Smooth muscle cell of the brain vasculature (primary cell): ENCODE measurements at regions not wholly inside any gene's neighbourhood (a gene's known extent, or its start where the extent isn't known, plus 50 kb on each side); places are given as distances from the start of the nearest gene placed in this dataset.
"Not testable (repeated sequence)": the region's sequence is repeated elsewhere in the genome, so short reads cannot be mapped to it uniquely, and the experiment has no call there.

ENCODE experiments used
- DNase-seq: peaks from one replicate; pipeline ENCODE4 v3.0.0-alpha.2; 2012; ENCODE audit warnings: low read depth, low spot score

- no peak for DNase-seq
Observed at GRCh38 chr21:28135646-28136045, 857.0 kb downstream of the LTN1 start.

- DNase-seq, result no peak
Observed at GRCh38 chr21:28133116-28133515, 859.6 kb downstream of the LTN1 start.

DNA sequence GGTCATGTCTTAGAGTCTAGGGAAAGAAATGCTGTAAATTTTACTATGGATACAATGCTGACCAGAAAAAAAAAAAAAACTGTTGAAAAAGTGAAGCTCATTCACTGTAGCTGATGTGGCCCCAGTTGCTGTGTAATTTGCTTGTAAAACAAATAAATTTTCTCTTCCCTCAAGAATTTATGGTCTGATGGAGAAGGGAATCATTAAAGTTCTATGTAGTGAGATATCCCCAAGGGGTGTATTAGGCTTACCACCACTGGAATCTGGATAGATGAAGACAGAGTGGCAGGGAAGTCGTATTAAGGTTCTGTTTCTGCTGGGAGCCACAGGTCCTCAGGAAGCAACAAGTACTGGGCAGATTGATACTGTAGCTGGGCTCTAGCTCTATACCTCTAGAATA is 860.0 kb downstream of the LTN1 start:
- no peak for DNase-seq

- no peak for DNase-seq
Observed at GRCh38 chr21:28127175-28127785, 865.4 kb downstream of the LTN1 start.

GRCh38 chr21:28126521-28127174 is 866.0 kb downstream of the LTN1 start:
- no peak for DNase-seq

- DNase-seq, result no peak
Observed at GRCh38 chr21:28124541-28124940, 868.1 kb downstream of the LTN1 start.

DNA sequence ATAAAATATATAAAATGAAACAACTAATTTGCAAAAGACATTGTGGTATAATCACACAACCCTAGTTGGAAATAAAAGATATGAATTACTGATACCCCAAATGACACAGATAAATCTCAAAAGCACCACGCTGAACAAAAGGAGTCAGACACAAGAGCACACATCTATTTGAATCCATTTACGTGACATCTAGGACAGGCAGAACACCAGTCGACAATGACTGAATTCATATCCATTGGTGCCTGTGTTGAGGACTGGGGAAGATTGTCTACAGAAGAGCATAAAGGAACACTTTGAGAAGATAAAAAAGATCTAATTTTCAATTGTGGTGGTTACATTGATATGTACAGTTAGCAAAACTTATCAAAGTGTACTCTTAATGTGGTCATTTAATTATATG is 874.1 kb downstream of the LTN1 start:
- no peak for DNase-seq

DNA sequence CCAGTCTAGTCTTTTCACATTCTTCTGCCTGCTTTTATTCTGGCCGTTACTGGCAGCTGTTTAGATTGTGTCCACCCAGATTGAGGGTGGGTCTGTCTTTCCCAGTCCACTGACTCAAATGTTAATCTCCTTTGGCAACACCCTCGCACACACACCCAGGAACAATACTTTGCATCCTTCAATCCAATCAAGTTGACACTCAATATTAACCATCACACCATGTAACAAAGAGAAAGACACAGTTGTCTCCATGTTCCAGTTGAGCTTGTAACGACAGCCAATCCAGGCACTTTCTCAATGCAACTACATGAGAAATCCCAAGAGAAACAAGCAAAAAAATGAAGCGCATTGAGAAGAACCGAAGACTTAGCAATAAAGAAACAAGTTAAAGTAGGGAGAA is 877.7 kb downstream of the LTN1 start:
- DNase-seq, result not testable (repeated sequence)

- DNase-seq, result no peak
Observed at GRCh38 chr21:28113718-28114117, 879.0 kb downstream of the LTN1 start.

DNA sequence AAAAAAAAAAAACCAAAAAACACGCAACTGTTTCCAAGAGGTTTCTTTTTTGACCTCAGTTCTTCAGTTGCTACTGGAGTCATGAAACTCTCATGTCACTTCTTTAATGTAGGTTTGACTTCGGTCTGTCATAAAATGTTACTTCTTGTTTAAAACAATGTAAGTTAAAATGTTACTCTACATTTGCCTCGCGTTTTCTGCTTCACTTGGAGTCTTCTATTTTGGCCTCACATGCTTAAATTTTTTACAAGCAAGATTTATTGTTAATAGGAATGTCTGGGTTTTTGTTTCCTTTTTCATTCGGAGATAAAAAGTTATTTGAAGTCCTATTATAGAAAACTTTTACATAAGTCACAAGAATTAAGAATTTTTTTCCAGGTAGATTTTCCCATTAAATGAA is 880.2 kb downstream of the LTN1 start:
- DNase-seq, result no peak

GRCh38 chr21:28111151-28111619 is 881.5 kb downstream of the LTN1 start:
- peak; percentile 65 for DNase-seq

GRCh38 chr21:28110716-28111115 is 882.0 kb downstream of the LTN1 start:
- DNase-seq, result no peak

- no peak for DNase-seq
Observed at GRCh38 chr21:28110074-28110473, 882.6 kb downstream of the LTN1 start.

DNA sequence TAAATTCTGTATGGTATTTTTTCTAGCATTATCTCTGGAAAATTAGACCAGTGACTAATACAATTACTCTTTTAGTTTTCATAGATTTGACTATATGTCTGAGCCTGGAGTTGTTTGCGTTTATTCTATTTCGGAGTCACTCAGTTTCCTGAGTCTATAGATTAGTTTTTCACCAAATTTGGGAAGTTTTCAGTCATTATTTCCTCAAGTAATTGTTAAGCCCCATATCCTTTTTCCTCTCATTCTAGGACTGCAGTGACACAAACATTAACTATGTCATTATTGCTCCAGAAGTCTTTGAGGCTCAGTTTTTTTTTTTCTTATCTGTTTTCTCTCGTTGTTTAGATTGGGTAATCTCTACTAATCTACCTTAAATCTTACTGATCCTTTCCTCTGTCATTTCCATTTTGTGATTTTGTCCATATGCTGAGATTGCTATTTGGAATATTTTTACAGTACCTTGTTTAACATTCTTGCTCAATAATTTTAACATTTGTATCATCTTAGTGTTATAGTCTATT is 886.2 kb downstream of the LTN1 start:
- DNase-seq, result no peak

DNA sequence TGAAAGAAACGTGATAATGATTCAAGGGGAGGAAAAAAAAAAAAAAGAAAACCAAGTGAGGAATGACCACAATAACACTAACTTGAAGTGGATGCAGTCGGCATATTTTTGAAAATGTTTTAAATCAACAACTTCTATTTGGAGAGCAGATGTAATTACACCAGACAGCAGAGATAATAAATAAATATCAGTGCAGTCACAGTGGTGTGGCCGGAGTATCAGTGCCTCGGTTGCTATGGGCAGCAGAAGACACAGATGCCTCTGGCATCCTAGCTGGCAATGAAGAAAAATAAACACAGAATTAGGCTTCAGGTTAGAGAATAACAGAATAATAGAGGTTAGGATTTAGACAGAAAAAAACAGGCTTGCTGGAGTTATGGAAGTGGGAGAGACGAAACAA is 888.3 kb downstream of the LTN1 start:
- DNase-seq, result no peak

GRCh38 chr21:28100366-28100765 is 892.3 kb downstream of the LTN1 start:
- DNase-seq, result no peak

- no peak for DNase-seq
Observed at GRCh38 chr21:28099001-28099705, 893.5 kb downstream of the LTN1 start.

DNA sequence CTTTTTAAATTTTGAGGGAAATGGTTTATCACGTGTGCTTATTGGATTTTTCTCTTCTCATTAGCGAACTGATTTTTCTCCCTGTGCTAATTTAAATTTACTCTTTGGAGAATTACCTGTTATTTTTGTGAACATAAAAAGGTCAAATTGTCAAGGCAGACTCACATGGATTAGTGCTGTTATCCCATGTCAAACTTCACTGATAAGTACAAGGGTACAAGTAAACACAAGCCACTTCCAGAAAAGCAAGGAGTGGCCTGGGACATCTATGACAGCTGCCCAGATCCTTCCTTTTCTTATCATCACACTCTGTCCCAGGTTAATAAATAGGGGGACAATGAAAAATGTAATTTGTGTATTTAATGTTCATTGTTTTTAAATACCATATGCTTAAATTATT is 901.2 kb downstream of the LTN1 start:
- no peak for DNase-seq

DNA sequence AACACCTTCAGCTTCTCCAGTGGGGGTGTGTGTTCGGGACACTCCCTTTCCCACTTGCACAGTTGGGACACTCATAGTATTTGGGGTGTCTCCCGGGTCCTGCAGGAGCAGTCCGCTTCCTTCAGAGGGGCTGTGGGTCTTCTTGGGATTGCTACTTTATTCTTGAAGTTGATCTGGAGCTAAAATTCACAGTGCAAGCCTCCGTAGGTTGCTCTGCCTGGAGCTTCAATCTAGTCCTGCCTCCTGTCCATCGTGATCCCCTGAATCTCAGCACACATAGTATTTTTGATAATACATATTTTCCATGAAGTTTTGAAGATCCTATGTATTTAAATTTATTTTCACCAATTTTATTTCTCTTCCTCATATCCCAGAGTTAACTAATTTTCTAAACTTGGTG is 902.1 kb downstream of the LTN1 start:
- no peak for DNase-seq

DNA sequence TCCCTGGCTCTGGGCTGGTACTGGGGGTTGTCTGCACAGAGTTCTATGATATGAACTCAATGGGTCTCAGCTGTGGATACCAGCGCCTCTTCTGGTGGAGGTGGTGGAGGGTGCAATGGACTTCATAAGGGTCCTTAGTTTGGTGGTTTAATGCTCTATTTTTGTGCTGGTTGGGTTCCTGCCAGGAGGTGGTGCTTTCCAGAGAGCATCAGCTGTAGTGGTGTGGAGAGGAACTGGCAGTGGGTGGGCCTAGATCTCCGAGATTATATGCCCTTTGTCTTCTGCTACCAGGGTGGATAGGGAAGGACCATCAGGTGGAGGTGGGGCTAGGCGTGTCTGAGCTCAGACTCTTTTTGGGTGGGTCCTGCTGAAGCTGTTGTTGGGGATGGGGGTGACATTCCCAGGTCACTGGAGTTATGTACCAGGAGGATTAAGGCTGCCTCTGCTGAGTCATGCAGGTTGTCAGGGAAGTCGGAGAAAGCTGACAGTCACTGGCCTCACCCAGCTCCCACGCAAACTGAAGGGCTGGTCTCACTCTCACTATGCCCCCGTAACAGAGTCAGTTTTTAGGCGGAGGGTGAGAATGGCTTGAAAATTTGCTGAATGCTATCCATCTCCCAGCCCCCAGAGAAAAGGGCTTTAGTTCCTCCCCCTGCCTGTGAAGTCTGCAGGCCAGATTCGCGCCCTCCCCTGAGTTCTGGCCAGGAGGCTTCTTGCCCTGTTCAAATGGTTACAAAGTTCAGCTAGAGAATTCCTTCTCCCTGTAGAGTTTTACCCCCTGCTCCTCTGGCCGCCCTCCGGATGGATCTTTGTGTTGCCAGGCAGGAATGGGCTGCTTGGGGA is 902.9 kb downstream of the LTN1 start:
- DNase-seq, result no peak

DNA sequence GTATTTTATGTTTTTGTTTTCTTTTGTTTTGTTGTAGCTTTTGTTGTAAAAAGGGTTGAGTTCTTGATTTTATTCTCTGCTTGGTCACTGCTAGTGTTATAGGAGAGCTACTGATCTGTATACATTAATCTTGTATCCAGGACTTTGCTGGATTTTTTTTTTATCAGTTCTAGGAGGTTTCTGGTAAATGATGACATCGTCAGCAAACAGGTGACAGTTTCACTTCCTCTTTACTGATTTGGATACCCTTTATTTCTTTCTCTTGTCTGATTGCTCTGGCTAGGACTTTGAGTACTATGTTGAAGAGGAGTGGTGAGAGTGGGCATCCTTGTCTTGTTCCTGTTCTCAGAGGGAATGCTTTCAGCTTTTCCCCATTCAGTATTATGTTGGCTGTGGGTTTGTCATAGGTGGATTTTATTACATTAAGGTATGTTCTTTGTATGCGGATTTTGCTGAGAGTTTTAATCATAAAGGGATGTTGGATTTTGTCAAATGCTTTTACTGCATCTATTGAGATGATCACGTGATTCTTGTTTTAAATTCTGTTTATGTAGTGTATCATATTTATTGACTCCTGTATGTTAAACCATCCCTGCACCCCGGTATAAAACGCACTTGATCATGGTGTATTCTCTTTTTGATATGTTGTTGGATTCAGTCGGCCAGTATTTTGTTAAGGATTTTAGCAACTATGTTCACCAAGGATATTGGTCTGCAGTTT is 905.7 kb downstream of the LTN1 start:
- DNase-seq, result no peak
